ENCODE measurements at regions not wholly inside any gene's neighbourhood (a gene's known extent, or its start where the extent isn't known, plus 50 kb on each side); places are given as distances from the start of the nearest gene placed in this dataset.

GRCh38 chrX:117765211-117765610, 351.4 kb downstream of the KLHL13 start:
- H3K9ac ChIP-seq (ENCODE audit: low read length) = no peak overlapping the region
- no peaks in the 10 kb centered on the region for H3K27me3 ChIP-seq (ENCODE audit: control insufficient read depth, insufficient read depth, low read length)
- peaks cover 5% of the 10 kb centered on the region for H3K9me3 ChIP-seq (ENCODE audit: control insufficient read depth, low read depth, low read length)
- no peak overlapping the region for H3K27ac ChIP-seq (ENCODE audit: low read length)
- no peaks in the 10 kb centered on the region for H3K36me3 ChIP-seq (ENCODE audit: control insufficient read depth, low read depth, low read length)
- H3K4me1 ChIP-seq (ENCODE audit: control insufficient read depth, low read depth, low read length) = no peaks in the 10 kb centered on the region
- H3K4me3 ChIP-seq (ENCODE audit: low read length) = no peak overlapping the region

GRCh38 chrX:117752745-117753144, 363.9 kb downstream of the KLHL13 start:
- Histone ChIP-seq H3K27me3 (ENCODE audit: control insufficient read depth, insufficient read depth, low read length) (no peaks in the 10 kb centered on the region), H3K9ac (ENCODE audit: low read length) (no peak overlapping the region), H3K27ac (ENCODE audit: low read length) (no peak overlapping the region), H3K4me1 (ENCODE audit: control insufficient read depth, low read depth, low read length) (no peaks in the 10 kb centered on the region), H3K9me3 (ENCODE audit: control insufficient read depth, low read depth, low read length) (peaks cover 18% of the 10 kb centered on the region), H3K4me3 (ENCODE audit: low read length) (no peak overlapping the region), H3K36me3 (ENCODE audit: control insufficient read depth, low read depth, low read length) (no peaks in the 10 kb centered on the region)

DNA sequence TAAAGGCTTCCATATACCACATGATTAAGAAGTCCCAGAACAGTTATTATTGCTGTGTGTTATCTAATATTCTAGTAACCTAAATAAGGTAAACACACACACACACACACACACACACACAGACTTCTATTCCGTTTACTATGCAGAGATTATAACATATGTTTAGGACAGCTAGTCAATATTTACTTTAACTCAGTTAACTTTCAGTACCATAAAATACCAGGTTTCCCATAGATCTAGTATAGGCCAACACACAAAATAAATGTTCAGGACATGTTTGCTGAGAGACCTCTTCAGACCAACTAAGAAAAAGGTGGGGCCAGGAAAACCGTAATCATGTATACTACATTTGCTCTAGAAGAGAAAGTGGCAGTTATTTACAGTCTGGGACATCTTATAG, 365.5 kb downstream of the KLHL13 start:
- Histone ChIP-seq H3K27ac (ENCODE audit: low read length) (no peak overlapping the region), H3K4me1 (ENCODE audit: control insufficient read depth, low read depth, low read length) (no peaks in the 10 kb centered on the region), H3K36me3 (ENCODE audit: control insufficient read depth, low read depth, low read length) (no peaks in the 10 kb centered on the region), H3K4me3 (ENCODE audit: low read length) (no peak overlapping the region), H3K9ac (ENCODE audit: low read length) (no peak overlapping the region), H3K27me3 (ENCODE audit: control insufficient read depth, insufficient read depth, low read length) (no peaks in the 10 kb centered on the region), H3K9me3 (ENCODE audit: control insufficient read depth, low read depth, low read length) (peaks cover 20% of the 10 kb centered on the region)

DNA sequence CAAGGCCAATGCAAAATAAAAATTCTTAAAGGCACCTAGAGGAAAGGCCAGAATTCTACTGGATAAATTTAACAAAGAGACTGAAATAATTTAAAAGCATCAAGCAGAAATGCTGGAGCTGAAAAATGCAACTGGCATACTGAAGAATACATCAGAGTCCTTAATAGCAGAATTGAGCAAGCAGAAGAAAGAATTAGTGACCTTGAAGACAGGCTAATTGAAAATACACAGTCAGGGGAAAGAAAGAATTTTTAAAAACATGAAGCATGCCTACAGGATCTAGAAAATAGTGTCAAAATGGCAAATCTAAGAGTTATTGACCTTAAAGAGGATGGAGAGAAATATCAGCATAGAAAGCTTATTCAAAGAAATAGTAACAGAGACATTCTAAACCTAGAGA, 371.7 kb downstream of the KLHL13 start:
- Histone ChIP-seq H3K36me3 (ENCODE audit: control insufficient read depth, low read depth, low read length) (no peaks in the 10 kb centered on the region), H3K4me3 (ENCODE audit: low read length) (no peak overlapping the region), H3K27me3 (ENCODE audit: control insufficient read depth, insufficient read depth, low read length) (no peaks in the 10 kb centered on the region), H3K9me3 (ENCODE audit: control insufficient read depth, low read depth, low read length) (peaks cover 5% of the 10 kb centered on the region), H3K9ac (ENCODE audit: low read length) (no peak overlapping the region), H3K4me1 (ENCODE audit: control insufficient read depth, low read depth, low read length) (no peaks in the 10 kb centered on the region), H3K27ac (ENCODE audit: low read length) (no peak overlapping the region)

- H3K4me1 ChIP-seq (ENCODE audit: control insufficient read depth, low read depth, low read length) = no peaks in the 10 kb centered on the region
- no peak overlapping the region for H3K27ac ChIP-seq (ENCODE audit: low read length)
- H3K4me3 ChIP-seq (ENCODE audit: low read length) = no peak overlapping the region
- no peaks in the 10 kb centered on the region for H3K36me3 ChIP-seq (ENCODE audit: control insufficient read depth, low read depth, low read length)
- peaks cover 5% of the 10 kb centered on the region for H3K9me3 ChIP-seq (ENCODE audit: control insufficient read depth, low read depth, low read length)
- no peak overlapping the region for H3K9ac ChIP-seq (ENCODE audit: low read length)
- H3K27me3 ChIP-seq (ENCODE audit: control insufficient read depth, insufficient read depth, low read length) = no peaks in the 10 kb centered on the region
These were observed 372.9 kb downstream of the KLHL13 start for GRCh38 chrX:117743469-117744251.

- Histone ChIP-seq H3K36me3 (ENCODE audit: control insufficient read depth, low read depth, low read length) (no peaks in the 10 kb centered on the region), H3K9me3 (ENCODE audit: control insufficient read depth, low read depth, low read length) (peaks cover 18% of the 10 kb centered on the region), H3K27ac (ENCODE audit: low read length) (no peak overlapping the region), H3K9ac (ENCODE audit: low read length) (no peak overlapping the region), H3K4me3 (ENCODE audit: low read length) (no peak overlapping the region), H3K4me1 (ENCODE audit: control insufficient read depth, low read depth, low read length) (no peaks in the 10 kb centered on the region), H3K27me3 (ENCODE audit: control insufficient read depth, insufficient read depth, low read length) (no peaks in the 10 kb centered on the region)
These were observed 403.2 kb downstream of the KLHL13 start for GRCh38 chrX:117713411-117713810.

- peaks cover 13% of the 10 kb centered on the region for H3K9me3 ChIP-seq (ENCODE audit: control insufficient read depth, low read depth, low read length)
- H3K4me3 ChIP-seq (ENCODE audit: low read length) = no peak overlapping the region
- no peak overlapping the region for H3K27ac ChIP-seq (ENCODE audit: low read length)
- no peaks in the 10 kb centered on the region for H3K4me1 ChIP-seq (ENCODE audit: control insufficient read depth, low read depth, low read length)
- no peaks in the 10 kb centered on the region for H3K36me3 ChIP-seq (ENCODE audit: control insufficient read depth, low read depth, low read length)
- H3K27me3 ChIP-seq (ENCODE audit: control insufficient read depth, insufficient read depth, low read length) = no peaks in the 10 kb centered on the region
- H3K9ac ChIP-seq (ENCODE audit: low read length) = no peak overlapping the region
These were observed 404.8 kb downstream of the KLHL13 start for GRCh38 chrX:117711782-117712181.

- H3K27me3 ChIP-seq (ENCODE audit: control insufficient read depth, insufficient read depth, low read length) = no peaks in the 10 kb centered on the region
- no peak overlapping the region for H3K27ac ChIP-seq (ENCODE audit: low read length)
- H3K36me3 ChIP-seq (ENCODE audit: control insufficient read depth, low read depth, low read length) = no peaks in the 10 kb centered on the region
- H3K4me3 ChIP-seq (ENCODE audit: low read length) = no peak overlapping the region
- no peak overlapping the region for H3K9ac ChIP-seq (ENCODE audit: low read length)
- H3K9me3 ChIP-seq (ENCODE audit: control insufficient read depth, low read depth, low read length) = peaks cover 6% of the 10 kb centered on the region
- no peaks in the 10 kb centered on the region for H3K4me1 ChIP-seq (ENCODE audit: control insufficient read depth, low read depth, low read length)
These were observed 408.5 kb downstream of the KLHL13 start for GRCh38 chrX:117707948-117708743.

GRCh38 chrX:117701050-117701449, 415.6 kb downstream of the KLHL13 start:
- no peak overlapping the region for H3K9ac ChIP-seq (ENCODE audit: low read length)
- H3K4me1 ChIP-seq (ENCODE audit: control insufficient read depth, low read depth, low read length) = no peaks in the 10 kb centered on the region
- H3K4me3 ChIP-seq (ENCODE audit: low read length) = no peak overlapping the region
- peaks cover 11% of the 10 kb centered on the region for H3K9me3 ChIP-seq (ENCODE audit: control insufficient read depth, low read depth, low read length)
- no peak overlapping the region for H3K27ac ChIP-seq (ENCODE audit: low read length)
- no peaks in the 10 kb centered on the region for H3K36me3 ChIP-seq (ENCODE audit: control insufficient read depth, low read depth, low read length)
- H3K27me3 ChIP-seq (ENCODE audit: control insufficient read depth, insufficient read depth, low read length) = no peaks in the 10 kb centered on the region

DNA sequence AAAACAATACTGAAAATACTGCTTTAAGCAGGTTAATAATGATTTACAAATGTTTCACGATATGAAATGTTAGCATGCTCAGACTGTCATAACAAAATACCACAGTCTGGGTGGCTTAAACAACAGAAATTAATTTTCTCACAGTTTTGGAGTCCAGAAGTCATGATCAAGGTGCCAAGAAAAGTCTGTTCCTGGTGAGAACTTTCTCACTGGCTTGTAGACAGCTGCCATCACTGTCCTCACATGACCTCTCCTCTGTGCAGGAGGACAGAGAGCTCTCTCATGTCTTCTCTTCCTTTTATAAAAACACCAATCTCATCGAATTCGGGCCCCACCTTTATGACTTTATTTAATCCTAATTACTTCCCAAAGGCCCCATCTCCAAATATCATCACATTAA, 426.7 kb downstream of the KLHL13 start:
- Histone ChIP-seq H3K9ac (ENCODE audit: low read length) (no peak overlapping the region), H3K27me3 (ENCODE audit: control insufficient read depth, insufficient read depth, low read length) (no peaks in the 10 kb centered on the region), H3K4me1 (ENCODE audit: control insufficient read depth, low read depth, low read length) (no peaks in the 10 kb centered on the region), H3K36me3 (ENCODE audit: control insufficient read depth, low read depth, low read length) (no peaks in the 10 kb centered on the region), H3K4me3 (ENCODE audit: low read length) (no peak overlapping the region), H3K27ac (ENCODE audit: low read length) (no peak overlapping the region), H3K9me3 (ENCODE audit: control insufficient read depth, low read depth, low read length) (peaks cover 2% of the 10 kb centered on the region)

DNA sequence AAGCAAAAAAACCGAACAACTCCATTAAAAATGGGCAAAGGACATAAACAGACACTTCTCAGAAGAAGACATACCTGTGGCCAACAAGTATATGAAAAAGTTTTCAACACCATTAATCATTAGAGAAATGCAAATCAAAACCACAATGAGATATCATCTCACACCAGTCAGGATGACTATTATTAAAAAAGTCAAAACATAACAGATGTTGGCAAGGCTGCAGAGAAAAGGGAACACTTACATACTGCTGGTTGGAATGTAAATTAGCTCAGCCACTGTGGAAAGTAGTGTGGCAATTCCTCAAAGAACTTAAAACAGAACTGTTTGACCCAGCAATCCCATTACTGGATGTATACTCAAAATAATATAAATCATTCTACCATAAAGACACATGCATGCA, 436.3 kb downstream of the KLHL13 start:
- Histone ChIP-seq H3K9me3 (ENCODE audit: control insufficient read depth, low read depth, low read length) (peaks cover 17% of the 10 kb centered on the region), H3K36me3 (ENCODE audit: control insufficient read depth, low read depth, low read length) (no peaks in the 10 kb centered on the region), H3K4me3 (ENCODE audit: low read length) (no peak overlapping the region), H3K9ac (ENCODE audit: low read length) (no peak overlapping the region), H3K27me3 (ENCODE audit: control insufficient read depth, insufficient read depth, low read length) (no peaks in the 10 kb centered on the region), H3K27ac (ENCODE audit: low read length) (no peak overlapping the region), H3K4me1 (ENCODE audit: control insufficient read depth, low read depth, low read length) (no peaks in the 10 kb centered on the region)

GRCh38 chrX:117653396-117653795, 463.2 kb downstream of the KLHL13 start:
- peaks cover 13% of the 10 kb centered on the region for H3K9me3 ChIP-seq (ENCODE audit: control insufficient read depth, low read depth, low read length)
- no peaks in the 10 kb centered on the region for H3K27me3 ChIP-seq (ENCODE audit: control insufficient read depth, insufficient read depth, low read length)
- H3K4me1 ChIP-seq (ENCODE audit: control insufficient read depth, low read depth, low read length) = no peaks in the 10 kb centered on the region
- no peak overlapping the region for H3K9ac ChIP-seq (ENCODE audit: low read length)
- H3K27ac ChIP-seq (ENCODE audit: low read length) = no peak overlapping the region
- no peak overlapping the region for H3K4me3 ChIP-seq (ENCODE audit: low read length)
- H3K36me3 ChIP-seq (ENCODE audit: control insufficient read depth, low read depth, low read length) = no peaks in the 10 kb centered on the region

Measured in iPS-18a (cell line).